Activated effector memory CD4-positive, alpha-beta T cell treated with anti-CD3 and anti-CD28 coated beads, Interleukin-2, amount 50 U/mL, for 16 hours (primary cell): ENCODE measurements at regions not wholly inside any gene's neighbourhood (a gene's known extent, or its start where the extent isn't known, plus 50 kb on each side); places are given as distances from the start of the nearest gene placed in this dataset.

Experiments
- DNase-seq: peaks from one replicate; pipeline ENCODE4 v3.0.0-alpha.2; 2020

DNA sequence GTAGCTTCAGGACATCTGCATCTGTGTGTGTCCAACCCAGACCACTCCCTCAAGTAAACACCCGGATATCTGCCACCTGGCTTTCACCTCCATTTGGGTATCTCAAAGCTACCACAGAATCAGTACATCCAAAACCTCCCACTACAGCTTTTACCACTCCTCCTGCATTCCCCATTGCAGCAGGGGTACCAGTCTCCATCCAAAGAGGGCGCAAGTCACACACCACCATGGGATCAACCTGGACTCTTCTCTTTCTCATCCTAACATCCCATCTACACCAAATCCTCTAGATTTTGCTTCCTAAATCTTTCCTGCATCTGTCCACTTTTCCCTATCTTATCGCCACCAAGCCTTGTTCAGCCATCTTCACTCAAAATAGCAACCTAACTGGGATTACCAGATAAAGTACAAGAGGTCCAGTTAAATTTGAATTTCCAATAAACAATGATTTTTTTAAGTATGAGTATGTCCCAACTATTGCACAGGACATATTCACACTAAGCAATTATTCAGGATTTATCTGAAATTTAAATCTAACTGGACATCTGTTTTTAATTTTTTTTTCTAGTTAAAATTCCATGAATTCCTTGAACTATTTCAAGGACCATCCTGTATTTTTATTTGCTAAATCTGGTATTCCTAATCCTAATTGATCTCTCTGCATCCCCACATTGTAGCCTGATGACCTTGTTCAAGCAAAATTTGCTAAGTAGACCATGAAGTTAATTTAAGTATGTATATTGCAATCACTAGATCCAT is 164.3 kb upstream of the MLN start:
- peak; percentile 4 for DNase-seq

DNA sequence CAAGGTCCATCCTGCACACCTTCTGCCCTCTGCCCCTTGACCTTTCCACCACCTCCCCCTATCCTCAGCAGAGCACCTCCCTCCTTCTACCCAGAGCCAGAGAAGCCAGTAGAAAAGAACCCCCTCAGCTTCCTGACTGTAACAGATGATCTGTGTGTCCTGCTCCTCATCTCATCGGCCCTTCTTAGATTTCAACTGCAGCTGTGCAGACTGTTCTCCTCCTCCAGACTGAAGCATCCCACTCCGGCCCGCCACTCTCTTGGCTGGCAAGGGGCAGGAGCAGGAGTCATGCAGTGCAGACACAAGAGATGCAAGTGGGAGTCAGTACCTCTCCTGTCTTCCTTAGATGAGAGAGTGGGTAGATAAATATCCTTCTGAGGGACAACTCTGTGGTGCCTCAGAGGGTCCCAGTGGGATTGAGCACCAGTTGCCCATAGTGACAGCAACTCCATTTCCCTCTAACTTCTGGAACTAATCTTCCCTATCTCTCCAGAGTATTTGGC is 163.5 kb upstream of the MLN start:
- DNase-seq = peak; percentile 16

DNA sequence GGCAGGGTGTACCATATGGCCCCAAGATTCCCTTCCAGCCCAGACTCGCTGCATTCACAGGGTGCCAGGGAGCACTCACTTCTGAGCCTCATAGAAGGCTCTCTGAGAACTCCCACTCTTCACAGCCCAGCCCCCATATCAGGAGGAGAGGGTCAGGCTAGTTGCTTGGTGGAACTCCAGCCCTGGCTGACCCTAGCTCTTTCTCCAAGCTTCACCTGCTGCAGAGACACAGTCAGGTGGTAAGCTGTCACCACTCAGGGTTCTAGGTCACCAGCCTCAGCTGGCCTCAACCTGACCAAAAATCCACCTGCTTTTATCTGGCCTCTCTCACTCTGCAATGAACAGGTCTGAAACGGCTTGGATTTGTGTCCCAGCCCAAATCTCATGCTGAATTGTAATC is 162.7 kb upstream of the MLN start:
- peak; percentile 41 for DNase-seq

DNA sequence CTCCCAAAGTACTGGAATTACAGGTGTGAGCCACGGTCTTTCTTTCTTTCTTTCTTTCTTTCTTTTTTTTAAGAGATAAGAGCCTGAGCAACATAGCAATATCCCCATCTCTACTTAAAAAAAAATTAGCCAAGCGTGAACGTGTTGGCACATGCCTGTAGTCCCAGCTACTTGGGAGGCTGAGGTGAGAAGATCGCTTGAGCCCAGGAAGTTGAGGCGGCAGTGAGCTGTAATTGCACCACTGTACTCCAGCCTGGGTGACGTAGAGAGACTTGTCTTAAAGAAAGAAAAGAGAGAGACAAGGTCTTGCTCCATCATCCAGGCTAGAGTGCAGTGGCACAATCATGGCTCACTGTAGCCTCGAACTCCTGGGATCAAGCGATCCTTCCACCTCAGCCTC is 162.0 kb upstream of the MLN start:
- peak; percentile 24 for DNase-seq

DNA sequence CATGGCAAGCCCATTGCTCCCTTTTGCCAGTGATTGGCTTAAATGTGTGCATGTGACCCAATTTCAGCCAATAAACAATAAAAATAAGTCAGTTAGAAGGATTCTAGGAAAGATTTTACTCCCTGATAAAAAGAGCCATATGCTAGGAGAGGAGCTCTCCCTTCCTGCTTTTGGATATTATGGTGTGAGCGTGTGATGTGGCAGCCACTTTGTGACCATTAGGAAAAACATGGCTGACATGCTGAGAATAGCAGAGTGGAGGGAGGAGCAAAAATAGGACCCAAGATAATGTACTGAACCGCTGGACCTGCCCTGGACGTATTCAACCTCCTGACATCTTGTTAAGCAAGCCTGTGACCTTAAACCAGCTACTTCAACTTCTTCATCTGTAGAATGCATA is 160.6 kb upstream of the MLN start:
- DNase-seq = no peak

DNA sequence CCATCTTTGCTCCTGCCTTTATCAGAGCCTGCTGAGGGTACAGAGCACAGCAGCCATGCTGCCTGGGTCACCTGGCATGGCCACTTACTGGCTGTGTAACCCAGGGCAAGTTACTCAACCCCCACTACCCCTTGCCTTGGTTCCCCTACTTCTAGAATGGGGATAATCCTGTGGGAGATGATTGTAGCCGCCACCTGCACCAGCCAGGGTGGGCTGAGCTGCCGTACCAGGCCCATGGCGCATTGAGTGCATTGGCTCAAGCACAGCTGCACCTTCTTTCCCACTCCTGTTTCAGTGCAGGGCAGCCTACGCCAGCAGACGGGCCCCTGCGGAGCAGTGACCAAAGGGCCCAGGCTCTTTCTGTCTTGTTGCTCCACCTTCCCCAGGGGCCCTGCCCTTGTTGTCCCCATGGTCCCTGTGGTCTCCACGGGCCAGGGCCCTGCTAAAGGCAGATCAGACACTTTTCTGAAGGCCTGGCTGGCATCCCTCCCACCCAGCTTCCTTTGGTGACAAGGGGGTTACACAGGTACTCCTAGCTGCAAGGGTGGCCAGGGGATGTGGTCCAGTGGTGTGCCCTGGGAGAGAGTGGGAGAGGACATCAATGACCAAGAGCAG is 159.4 kb upstream of the MLN start:
- DNase-seq = peak; percentile 36

DNA sequence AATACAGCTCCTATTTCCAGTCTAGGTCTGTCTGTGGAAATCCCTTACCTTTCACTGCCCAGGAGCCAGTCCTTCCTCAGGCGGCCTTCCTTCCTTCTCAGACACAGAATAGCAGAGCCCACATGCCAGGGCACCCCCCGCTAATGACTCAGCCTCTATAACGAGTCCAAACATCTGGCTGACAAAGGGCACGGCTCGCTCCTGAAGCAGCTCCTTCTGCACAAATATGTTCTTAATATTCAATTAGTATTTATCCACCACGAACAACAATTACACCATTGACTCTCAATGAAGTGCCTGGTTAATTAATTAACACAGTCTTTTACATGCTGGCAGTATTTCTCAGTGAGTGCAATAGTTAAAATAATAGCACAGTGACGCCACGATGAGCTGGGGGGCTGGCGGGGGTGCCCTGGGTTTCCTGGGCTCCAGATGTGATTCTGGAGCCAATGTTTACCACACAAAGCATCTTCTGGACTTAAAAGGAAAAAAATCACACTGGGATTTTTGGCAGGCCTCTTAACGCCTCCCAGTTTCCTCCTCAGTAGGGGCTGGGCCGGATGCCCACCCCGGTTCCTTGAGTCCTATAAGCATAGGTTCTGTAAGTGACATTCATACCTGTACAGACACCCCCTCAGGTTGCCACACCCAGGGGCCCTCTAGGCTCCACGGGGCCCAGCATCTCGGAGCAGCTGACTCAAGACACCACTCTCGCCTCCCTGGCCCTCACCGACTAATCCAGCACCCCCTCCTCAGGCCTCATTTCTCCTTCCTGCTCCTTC is 158.6 kb upstream of the MLN start:
- peak; percentile 51 for DNase-seq

DNA sequence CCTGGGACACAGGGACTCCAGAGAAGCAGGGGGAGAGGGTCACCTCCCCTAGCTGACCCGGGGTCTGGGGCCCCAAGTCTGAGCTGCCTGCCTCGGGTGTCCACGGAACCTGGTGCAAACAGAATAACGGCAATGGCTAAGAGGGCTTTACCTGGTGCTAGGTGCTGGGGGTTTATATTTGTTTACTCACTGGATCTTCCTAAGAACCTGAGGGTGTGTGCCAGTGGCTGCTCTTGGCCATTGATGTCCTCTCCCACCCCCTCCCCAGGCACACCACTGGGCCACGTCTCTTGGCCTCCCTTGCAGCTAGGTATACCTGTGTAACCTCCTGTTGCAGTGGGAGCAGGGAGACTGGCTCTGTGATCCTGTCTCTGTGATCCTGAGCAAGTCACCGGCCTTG is 157.9 kb upstream of the MLN start:
- peak; percentile 53 for DNase-seq

DNA sequence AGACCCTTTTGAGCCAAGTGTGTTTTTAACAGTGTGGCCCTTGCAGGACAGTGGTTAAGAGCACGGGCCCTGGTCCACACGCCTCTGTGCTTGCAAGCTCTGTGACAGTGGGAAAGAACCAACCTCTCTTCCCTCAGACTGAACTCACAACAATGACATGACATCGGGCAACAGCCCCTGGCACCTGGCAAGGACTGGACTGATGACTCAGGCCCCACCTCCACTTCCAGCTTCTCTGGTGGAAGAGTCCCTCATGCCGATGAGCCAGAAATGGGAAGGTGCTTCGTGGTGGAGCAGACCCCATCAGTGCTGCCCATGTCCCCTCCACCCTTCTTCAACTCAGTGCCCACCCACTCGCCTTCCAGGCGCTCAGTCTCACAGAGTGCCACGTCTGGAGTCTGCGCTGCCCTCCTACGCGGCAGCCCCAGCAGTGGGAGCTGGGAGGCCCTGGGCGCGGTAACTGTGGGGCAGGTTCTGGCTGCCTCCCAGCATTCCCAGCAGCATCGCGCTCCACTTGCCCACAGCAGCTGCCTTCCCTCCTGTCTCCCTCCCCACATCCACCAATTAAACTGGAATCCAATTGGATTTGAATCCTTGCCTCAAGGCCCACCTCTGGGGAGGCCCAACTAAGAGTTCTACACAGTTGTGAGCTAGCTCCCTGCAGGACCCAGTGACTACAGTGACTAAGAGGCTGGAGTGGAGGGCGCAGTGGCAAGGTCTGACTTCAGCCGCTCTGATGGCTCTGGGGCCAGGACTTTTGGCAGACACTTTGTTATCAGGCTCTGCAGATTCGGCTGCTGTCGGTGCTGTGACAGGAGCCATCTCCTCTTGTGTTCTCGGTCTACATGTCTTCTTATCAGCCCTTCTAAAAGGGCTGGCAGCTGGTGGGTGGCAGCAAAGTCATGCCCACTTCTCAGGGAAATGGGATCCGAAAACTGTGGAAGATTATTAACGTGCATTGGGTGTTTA is 156.8 kb upstream of the MLN start:
- peak; percentile 46 for DNase-seq

DNA sequence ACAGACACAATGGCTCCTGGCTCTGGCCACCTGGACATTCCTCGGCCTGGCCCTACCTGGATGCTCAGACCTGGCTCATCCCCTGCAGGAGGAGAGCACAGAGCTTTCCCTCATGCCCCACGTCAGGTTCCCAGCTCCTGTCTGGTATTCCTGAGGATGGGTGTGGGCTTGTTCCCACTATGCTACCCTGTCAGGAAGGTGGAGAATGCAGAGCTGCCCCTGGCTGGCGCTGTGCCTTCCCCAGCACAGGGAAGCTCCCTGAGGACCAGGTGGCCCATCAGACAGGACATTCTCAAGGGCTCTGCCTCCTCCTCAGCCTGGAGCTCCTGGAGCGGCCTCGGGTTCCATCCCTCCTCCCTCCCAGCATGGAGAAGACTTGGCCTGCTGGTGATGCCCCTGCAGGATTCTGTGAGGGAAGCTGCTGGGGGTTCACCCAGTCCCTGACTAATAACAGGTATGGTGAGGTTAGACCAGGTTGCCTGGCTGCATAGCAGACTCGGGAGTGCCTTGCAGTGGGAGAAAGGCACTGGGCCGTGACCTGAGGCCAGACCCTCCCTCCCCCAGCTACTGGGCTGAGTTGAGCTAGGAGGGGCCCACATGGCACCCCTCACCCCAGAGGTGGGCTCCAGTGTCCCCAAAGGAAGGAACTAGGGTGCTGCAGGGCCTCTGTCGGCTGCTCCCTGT is 156.0 kb upstream of the MLN start:
- DNase-seq = peak; percentile 44

DNA sequence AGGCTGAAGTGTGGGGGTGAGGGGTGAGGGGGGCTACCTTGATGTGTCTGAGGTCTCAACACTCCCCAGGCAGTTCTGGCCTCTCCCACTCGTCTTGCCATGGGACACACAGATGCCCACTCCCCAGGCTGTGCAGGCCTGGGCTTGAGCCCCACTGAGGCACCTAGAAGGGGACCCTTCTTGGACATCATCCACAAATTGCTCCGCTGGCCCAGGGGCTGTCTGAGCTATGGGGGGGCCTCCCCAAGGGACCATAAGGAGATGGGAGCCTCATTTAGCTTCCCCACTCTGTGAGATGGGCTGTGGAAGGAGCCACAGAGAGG is 155.5 kb upstream of the MLN start:
- peak; percentile 50 for DNase-seq

DNA sequence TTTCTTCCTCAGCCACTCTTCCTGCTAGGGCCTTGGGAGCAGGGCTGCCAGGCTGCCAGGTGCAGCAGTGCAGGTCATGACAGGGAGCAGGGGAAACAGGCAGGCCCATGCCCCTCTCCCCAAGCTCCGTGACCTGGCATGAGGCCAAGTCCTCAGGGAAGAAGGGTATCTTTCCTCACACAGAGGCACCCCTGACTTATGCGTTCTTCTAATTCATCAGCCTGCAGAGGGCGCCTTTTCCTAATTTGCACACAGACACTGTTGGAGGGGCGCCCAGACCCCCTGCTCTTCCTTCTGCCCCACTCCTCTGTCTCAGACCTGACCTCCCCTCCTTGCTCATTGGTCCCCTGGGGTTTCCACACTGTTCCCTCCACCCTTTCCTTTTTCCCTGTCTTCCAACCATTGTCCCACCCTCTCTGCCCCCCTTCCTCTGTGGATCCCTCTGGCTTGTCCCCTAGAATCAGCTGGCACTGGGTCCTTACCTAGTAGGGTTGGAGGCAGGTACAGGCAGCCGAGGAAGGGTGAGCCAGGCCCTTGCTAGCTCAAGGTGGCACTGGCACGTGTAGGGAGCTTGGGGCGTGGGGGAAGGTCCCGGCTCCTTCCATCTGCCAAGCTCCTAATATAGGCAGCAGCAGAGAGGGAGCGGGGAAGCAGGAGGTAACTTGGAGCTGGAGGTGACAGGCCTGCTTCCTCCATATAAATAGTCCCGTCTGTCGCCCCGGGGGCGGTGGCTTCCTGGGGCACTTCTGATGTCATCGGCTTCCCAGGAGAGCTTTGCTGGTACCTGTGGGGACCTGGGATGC is 154.9 kb upstream of the MLN start:
- DNase-seq = peak; percentile 61

DNA sequence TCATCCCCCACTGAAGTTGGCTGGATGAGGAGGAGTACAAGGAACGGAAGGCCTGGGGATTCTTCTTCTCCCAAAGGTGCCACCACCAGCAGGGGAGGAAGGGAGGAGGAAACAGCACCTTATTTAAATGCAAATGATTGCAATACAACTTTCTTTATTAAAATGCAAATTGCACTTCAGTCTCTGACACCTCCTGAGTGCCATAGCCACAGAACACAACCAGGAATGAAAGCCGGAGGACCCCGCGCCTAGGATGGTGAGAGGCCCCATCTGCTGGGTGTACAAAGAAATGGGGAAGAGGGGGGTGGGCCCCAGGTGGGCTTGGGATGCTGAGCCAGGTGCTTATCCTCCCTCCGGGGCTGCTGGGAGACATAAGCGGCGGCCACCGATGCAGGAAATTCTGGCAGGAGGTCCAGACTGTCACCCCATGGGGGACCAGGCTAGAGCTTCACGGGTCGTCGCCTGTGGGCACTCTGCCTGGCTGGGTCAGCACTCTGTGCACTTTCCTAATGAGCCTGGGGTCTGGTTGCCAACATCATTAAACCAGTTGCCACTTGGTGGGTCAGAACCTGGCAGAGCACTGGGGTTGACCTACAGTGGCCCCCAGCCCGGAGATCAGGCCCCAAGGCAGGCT is 154.2 kb upstream of the MLN start:
- DNase-seq = peak; percentile 33

DNA sequence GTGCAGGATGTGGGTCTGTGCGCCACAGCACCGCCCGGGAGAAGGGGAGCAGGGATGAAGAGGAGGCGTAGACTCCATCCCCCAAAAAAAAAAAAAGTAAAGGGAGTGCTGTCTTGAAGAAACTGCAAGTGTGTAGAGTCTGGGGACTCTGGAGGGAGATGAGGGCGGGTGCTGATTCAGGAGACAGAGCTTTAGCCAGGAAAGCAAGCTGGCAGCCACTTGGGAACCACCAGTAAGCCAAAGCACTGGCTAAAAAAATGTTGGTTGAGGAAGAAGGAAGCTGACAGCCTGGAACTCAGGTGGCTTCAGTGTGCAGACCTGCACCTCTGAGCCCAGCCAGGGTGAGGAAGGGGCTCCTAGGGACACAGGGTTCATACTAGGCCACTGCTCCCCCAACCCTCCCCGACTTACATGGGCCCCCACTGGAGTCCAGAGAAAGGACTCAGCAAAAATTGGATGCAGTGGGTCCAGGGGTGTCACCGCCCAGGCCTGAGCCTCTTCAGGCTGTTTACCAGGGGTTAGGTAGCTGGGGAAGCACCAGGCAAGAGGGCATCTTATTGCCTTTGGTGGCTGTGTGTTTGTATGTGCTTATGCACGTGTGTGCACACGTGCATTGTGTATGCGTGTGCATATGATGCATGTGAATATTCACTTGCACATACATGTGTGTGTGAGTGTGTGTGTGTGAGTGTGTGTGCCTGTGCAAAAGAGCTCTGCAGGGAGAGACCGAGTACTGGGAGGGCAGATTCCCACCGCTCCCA is 153.5 kb upstream of the MLN start:
- peak; percentile 38 for DNase-seq

DNA sequence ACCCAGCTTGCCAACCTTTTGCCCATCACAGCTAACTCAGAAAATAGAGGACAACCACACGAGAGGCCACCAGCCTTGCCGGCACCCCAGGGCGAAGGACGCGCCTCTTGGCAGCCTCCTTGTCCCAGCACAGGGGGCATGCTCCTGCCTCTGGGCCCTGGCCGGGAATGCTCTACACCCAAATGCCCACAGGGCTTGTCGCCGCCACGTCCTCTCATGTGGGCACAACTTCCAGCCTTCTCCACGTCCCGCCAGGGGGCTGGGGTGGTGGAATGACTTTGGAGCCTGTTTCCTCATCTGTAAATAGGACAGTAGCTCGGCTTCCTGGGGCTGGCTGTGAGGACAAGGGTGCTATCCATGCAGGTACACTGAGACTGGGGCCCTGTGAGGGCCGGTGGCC is 152.4 kb upstream of the MLN start:
- peak; percentile 34 for DNase-seq

DNA sequence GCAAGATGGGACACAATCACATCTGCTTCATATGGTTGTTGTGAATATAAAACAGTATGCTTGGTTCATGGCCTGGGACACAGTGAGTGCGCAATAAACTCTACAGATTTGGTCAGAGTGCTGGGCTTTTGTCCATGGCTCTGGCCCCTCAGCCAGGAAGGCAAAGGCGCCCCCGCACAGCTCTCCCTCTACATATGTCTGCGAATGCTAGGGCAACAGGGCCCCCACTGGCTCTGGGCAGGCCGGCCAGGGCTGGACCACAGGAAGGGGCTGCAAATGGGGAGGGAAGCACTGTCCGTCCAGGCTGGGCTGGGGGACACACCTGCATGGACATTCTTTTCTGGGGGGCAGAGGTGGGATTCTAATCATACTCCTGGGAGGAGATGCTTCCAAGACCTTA is 151.8 kb upstream of the MLN start:
- no peak for DNase-seq

DNA sequence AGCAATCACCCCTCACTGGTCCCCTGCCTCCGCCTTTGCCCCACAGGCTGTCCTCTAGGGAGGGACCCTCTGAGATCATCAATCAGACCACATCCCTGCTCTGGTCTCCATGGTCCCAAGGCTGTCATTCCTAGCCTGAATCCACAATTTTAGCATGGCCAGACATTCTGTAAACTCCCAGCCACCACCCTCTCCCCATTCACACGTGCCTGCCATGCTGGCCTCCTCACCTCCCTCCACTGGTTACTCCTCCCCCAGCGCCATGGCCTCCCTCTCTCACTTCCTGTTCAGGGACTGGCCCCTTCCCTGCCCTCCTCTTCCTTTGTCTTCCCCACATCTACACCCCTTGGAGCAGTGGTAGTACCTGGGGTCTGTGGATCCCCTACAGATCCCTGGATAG is 150.7 kb upstream of the MLN start:
- DNase-seq = peak; percentile 28

DNA sequence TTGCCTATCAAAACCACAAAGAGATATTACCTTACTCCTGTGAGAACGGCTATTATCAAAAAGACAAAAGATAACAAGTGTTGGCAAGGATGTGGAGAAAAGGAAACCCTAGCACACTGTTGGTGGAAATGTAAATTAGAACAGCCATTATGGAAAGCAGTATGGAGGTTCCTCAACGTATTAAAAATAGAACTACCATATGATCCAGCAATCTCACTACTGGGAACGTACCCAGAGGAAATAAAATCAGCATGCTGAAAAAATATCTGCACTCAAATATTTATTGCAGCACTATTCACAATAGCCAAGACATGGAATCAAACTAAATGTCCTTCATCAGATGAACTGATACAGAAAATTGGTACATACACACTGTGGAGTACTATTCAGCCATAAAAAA is 149.4 kb upstream of the MLN start:
- no peak for DNase-seq

DNA sequence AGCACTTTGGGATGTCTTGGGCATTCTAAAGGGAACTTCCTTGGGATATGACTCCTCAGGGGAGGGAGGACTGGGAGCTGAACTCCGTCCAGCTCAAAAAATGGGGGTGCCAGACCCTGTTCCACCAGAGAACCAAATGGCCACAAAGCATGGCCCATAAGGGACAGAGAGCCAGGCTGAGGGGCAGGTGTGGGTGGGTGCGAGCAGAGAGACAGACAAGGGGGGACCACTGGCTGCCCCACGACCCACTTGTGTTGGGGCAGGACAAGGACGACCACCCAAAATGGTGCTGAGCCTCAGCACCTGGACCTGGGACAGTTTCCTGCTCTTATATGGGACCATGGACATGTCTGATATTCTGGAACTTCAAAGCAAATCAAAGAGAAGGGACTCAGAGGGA is 148.2 kb upstream of the MLN start:
- peak; percentile 28 for DNase-seq
